GM12891 (cell line): ENCODE measurements at regions not wholly inside any gene's neighbourhood (a gene's known extent, or its start where the extent isn't known, plus 50 kb on each side); places are given as distances from the start of the nearest gene placed in this dataset.

Source experiments
- PAX5 ChIP-seq: IDR thresholded peaks from 2 replicates; pipeline ENCODE4 v1.6.1; 2011; ENCODE audit warnings: low read length, moderate library complexity, mild to moderate bottlenecking; ENCODE audit not compliant: insufficient read depth, severe bottlenecking
- POLR2A ChIP-seq: IDR thresholded peaks from 2 replicates; pipeline ENCODE4 v1.6.1; 2011; ENCODE audit warnings: low read depth, low read length, control low read depth
- POLR2AphosphoS5 ChIP-seq: IDR thresholded peaks from 2 replicates; pipeline ENCODE4 v1.6.1; 2011; ENCODE audit warnings: low read depth, low read length, control low read depth
- POU2F2 ChIP-seq: IDR thresholded peaks from 2 replicates; pipeline ENCODE4 v1.6.1; 2011; ENCODE audit warnings: low read depth, mild to moderate bottlenecking, control low read depth, low read length, moderate library complexity
- SPI1 ChIP-seq: IDR thresholded peaks from 2 replicates; pipeline ENCODE4 v1.6.1; 2011; ENCODE audit warnings: low read depth, low read length, control low read depth
- TAF1 ChIP-seq: IDR thresholded peaks from 2 replicates; pipeline ENCODE4 v1.6.1; 2011; ENCODE audit warnings: low read depth, low read length, control low read depth

GRCh38 chr13:107379407-107380155, 811.6 kb upstream of the ARGLU1 start:
- TF ChIP-seq POU2F2: no peak
- no peak for TF ChIP-seq PAX5
- no peak for TF ChIP-seq TAF1
- no peak for TF ChIP-seq POLR2A
- TF ChIP-seq SPI1: no peak
- no peak for TF ChIP-seq POLR2AphosphoS5
